Gastroesophageal sphincter (tissue), 4 donors: ENCODE measurements at regions not wholly inside any gene's neighbourhood (a gene's known extent, or its start where the extent isn't known, plus 50 kb on each side); places are given as distances from the start of the nearest gene placed in this dataset.

Experiments
- ATAC-seq: fragments of 150-250 bp; one replicate; pipeline ENCODE4 v1.9.1; 2016; ENCODE audit warnings: mild to moderate bottlenecking, moderate library complexity
- H3K27ac ChIP-seq, 4 donors: fragments of 200-600 bp; sonication (generic) in 3 of 4; 1 replicate in 3 of 4; 2 replicates in 1 of 4; pipeline ENCODE4 v1.5.1; 2016 to 2019
- H3K27me3 ChIP-seq: fragments of 200-600 bp; sonication (generic); one replicate; pipeline ENCODE4 v1.5.1; 2019
- H3K36me3 ChIP-seq, 2 donors: fragments of 200-600 bp; sonication (generic); one replicate each; pipeline ENCODE4 v1.5.1; 2019; ENCODE audit warnings: control low read depth in 1 of 2
- H3K4me1 ChIP-seq, 3 donors: fragments of 200-600 bp; sonication (generic); 1 replicate in 2 of 3; 2 replicates in 1 of 3; pipeline ENCODE4 v1.5.1; 2016 to 2019; ENCODE audit warnings: control low read depth in 2 of 3
- H3K4me3 ChIP-seq, 2 donors: fragments of 200-600 bp; sonication (generic); one replicate each; pipeline ENCODE4 v1.5.1; 2019; ENCODE audit warnings: mild to moderate bottlenecking in 1 of 2, moderate library complexity in 1 of 2
- H3K9me3 ChIP-seq, 3 donors: fragments of 200-600 bp; sonication (generic); one replicate each; pipeline ENCODE4 v1.5.1; 2017 to 2019; ENCODE audit warnings: control low read depth in 2 of 3
- EP300 ChIP-seq: sonication (generic); formaldehyde crosslinking; IDR thresholded peaks from one replicate; pipeline ENCODE4 v1.6.1; 2017; ENCODE audit warnings: antibody characterized with exemption, mild to moderate bottlenecking
- POLR2A ChIP-seq, 2 donors: fragments of 450-650 bp; IDR thresholded peaks; one replicate each; pipeline ENCODE4 v1.6.1; 2017; ENCODE audit warnings: antibody characterized with exemption in 2 of 2, mild to moderate bottlenecking in 2 of 2, moderate library complexity in 1 of 2
- POLR2AphosphoS5 ChIP-seq: sonication (generic); formaldehyde crosslinking; IDR thresholded peaks from one replicate; pipeline ENCODE4 v1.6.1; 2017; ENCODE audit warnings: antibody characterized with exemption
- WGBS, 2 donors: methylation state at CpG; one replicate each; pipeline ENCODE4 v1.1.5; 2018; ENCODE audit warnings: low coverage in 1 of 2; 5-methylcytosine and 5-hydroxymethylcytosine counted together
- TF ChIP-seq, protein P1 (sequence below), 4 experiments: fragments of 200-600 bp in 2 of 4; fragments of 450-650 bp in 2 of 4; sonication (generic) in 1 of 4; IDR thresholded peaks; one replicate each; pipeline ENCODE4 v1.5.1; 2017 to 2019; ENCODE audit warnings: antibody characterized with exemption in 4 of 4, mild to moderate bottlenecking in 2 of 4, moderate library complexity in 2 of 4

DNA sequence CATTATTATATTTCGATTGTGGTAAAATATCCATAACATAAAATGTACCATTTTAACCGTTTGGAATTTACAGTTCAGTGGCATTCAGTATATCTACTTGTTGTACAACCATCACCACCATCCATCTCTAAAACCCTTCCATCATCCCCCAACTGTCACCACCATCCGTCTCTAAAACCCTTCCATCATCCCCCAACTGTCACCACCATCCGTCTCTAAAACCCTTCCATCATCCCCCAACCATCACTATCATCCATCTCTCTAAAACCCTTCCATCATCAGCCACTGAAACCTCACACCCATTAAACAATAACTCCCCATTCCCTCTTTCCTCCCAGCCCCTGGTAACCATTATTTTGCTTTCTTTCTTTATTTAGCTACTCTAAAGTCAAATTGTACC is 144.2 kb upstream of the EEA1 start:
- WGBS, 2 donors, result 48 to 62% methylated on average over 4 of the region's 4 CpGs
- Histone ChIP-seq H3K36me3 (no peaks in the 10 kb centered on the region), H3K4me3 (no peak overlapping the region), H3K27me3 (no peaks in the 10 kb centered on the region), H3K9me3 (no peaks in the 10 kb centered on the region), H3K4me1 (no peaks in the 10 kb centered on the region), H3K27ac (no peak overlapping the region)
- no peak for TF ChIP-seq EP300
- no peak for TF ChIP-seq POLR2AphosphoS5
- no peak for TF ChIP-seq POLR2A (IDR thresholded peaks at IDR 0.05)
- TF ChIP-seq, protein P1, sequence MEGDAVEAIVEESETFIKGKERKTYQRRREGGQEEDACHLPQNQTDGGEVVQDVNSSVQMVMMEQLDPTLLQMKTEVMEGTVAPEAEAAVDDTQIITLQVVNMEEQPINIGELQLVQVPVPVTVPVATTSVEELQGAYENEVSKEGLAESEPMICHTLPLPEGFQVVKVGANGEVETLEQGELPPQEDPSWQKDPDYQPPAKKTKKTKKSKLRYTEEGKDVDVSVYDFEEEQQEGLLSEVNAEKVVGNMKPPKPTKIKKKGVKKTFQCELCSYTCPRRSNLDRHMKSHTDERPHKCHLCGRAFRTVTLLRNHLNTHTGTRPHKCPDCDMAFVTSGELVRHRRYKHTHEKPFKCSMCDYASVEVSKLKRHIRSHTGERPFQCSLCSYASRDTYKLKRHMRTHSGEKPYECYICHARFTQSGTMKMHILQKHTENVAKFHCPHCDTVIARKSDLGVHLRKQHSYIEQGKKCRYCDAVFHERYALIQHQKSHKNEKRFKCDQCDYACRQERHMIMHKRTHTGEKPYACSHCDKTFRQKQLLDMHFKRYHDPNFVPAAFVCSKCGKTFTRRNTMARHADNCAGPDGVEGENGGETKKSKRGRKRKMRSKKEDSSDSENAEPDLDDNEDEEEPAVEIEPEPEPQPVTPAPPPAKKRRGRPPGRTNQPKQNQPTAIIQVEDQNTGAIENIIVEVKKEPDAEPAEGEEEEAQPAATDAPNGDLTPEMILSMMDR (IDR thresholded peaks at IDR 0.05), result no peak
- no peak for ATAC-seq

DNA sequence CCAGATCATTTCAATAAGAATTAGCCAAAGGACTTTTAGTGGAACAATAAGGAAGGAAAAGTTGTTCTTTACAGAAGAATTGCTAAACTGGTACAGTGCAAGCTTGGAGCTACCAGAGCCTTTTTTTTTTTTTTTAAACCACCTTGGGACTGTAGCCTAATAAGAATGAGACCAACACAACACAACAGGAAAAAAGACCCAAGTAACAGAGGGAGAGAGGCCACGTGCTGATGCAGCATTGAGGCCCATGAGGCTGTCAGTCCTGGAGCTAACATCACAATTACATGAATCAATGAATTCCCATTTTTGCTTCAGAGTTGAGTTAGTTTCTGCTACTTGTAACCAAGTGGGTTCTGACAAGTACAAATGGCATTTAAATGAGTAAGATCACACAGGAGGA is 149.0 kb upstream of the EEA1 start:
- 63 to 64% methylated on average over 1 of the region's 1 CpG for WGBS, 2 donors
- TF ChIP-seq POLR2A (IDR thresholded peaks at IDR 0.05) (no peak), POLR2AphosphoS5 (no peak), EP300 (no peak)
- TF ChIP-seq, protein P1 (IDR thresholded peaks at IDR 0.05), result no peak
- H3K4me1 ChIP-seq, result no peaks in the 10 kb centered on the region
- no peaks in the 10 kb centered on the region for H3K36me3 ChIP-seq
- H3K4me3 ChIP-seq, result no peak overlapping the region
- no peak for ATAC-seq
- no peaks in the 10 kb centered on the region for H3K9me3 ChIP-seq
- no peaks in the 10 kb centered on the region for H3K27me3 ChIP-seq
- H3K27ac ChIP-seq, result no peak overlapping the region

DNA sequence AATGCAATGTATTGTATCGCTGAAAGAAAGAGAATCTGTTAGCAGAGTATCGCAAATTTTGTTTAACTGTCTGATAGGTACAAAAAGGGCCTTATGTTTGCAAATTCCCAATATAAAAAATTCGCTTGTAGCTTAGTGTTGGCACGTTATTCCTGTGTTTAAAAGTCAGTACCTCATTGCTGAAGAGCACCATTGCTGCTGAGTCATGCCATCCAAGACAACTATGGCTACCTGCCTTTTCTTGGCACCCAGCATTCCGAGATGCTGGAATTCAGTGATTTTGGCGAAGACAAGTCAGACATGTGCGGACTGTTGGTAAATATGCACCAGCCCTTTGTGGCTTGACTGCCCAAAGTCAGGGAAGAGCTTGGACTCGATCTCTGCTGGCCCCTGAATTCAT is 149.5 kb upstream of the EEA1 start:
- no peak for TF ChIP-seq POLR2A (IDR thresholded peaks at IDR 0.05)
- no peak for TF ChIP-seq EP300
- TF ChIP-seq POLR2AphosphoS5, result no peak
- TF ChIP-seq, protein P1 (IDR thresholded peaks at IDR 0.05), result no peak
- Histone ChIP-seq H3K36me3 (no peaks in the 10 kb centered on the region), H3K4me3 (no peak overlapping the region), H3K27ac (no peak overlapping the region), H3K4me1 (no peaks in the 10 kb centered on the region), H3K27me3 (no peaks in the 10 kb centered on the region), H3K9me3 (no peaks in the 10 kb centered on the region)
- 92 to 99% methylated on average over 5 to 7 of the region's 8 CpGs for WGBS, 2 donors
- ATAC-seq, result no peak

DNA sequence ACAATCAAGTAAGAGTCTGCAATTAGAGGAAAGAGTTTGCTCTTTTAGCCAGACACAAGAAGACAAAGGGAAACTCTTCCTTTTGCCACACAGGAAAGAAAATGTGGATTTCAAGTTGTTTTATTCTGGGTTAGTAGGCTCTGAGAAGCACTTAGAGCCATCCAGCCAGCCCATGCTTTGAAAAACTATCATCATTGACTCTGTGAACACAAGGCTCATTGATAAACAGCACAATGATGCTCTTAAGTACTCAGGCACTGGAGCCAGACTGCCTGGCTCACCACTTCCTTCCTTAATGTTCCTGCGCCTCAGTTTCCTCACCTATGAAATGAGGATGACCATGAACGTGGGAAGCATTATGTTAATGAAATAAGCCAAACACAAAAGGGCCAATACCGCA is 150.2 kb upstream of the EEA1 start:
- H3K4me1 ChIP-seq, result no peaks in the 10 kb centered on the region
- H3K36me3 ChIP-seq, result no peaks in the 10 kb centered on the region
- no peaks in the 10 kb centered on the region for H3K27me3 ChIP-seq
- H3K4me3 ChIP-seq, result no peak overlapping the region
- no peak for TF ChIP-seq POLR2AphosphoS5
- no peak for TF ChIP-seq EP300
- TF ChIP-seq POLR2A (IDR thresholded peaks at IDR 0.05), result no peak
- TF ChIP-seq, protein P1 (IDR thresholded peaks at IDR 0.05), result no peak
- WGBS, 2 donors, result 92 to 100% methylated on average over 3 of the region's 3 CpGs
- ATAC-seq, result no peak
- no peaks in the 10 kb centered on the region for H3K9me3 ChIP-seq
- H3K27ac ChIP-seq, result no peak overlapping the region

DNA sequence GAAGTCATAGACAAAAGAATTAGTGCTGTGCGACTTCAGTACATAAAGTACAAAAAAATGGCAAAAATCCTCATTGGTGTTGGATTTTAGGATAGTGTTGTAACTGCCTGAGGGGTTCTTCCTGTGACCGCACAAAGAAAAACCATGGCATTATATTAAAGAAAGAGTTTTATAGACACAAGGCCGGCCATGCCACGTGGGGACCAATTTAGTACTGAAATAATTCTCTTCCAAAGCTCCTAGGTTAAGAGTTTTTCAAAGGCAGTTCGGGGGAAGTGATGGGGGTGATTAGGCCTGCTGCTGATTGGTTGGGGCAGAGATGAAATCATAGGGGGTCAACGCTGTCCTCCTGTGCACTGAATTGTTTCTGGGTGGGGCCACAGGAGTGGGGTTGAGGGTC is 150.9 kb upstream of the EEA1 start:
- no peak for TF ChIP-seq POLR2AphosphoS5
- no peak for TF ChIP-seq EP300
- TF ChIP-seq, protein P1 (IDR thresholded peaks at IDR 0.05), result no peak
- TF ChIP-seq POLR2A (IDR thresholded peaks at IDR 0.05), result no peak
- Histone ChIP-seq H3K36me3 (no peaks in the 10 kb centered on the region), H3K27ac (no peak overlapping the region), H3K4me1 (no peaks in the 10 kb centered on the region), H3K9me3 (no peaks in the 10 kb centered on the region), H3K4me3 (no peak overlapping the region), H3K27me3 (no peaks in the 10 kb centered on the region)
- no peak for ATAC-seq
- WGBS, 2 donors, result 86 to 98% methylated on average over 5 to 6 of the region's 6 CpGs
